Gastroesophageal sphincter (tissue), 4 donors: ENCODE measurements at regions not wholly inside any gene's neighbourhood (a gene's known extent, or its start where the extent isn't known, plus 50 kb on each side); places are given as distances from the start of the nearest gene placed in this dataset.

Experiments used
- ATAC-seq: fragments of 150-250 bp; one replicate; pipeline ENCODE4 v1.9.1; 2016; ENCODE audit warnings: mild to moderate bottlenecking, moderate library complexity
- H3K27ac ChIP-seq, 4 donors: fragments of 200-600 bp; sonication (generic) in 3 of 4; 1 replicate in 3 of 4; 2 replicates in 1 of 4; pipeline ENCODE4 v1.5.1; 2016 to 2019
- H3K27me3 ChIP-seq: fragments of 200-600 bp; sonication (generic); one replicate; pipeline ENCODE4 v1.5.1; 2019
- H3K36me3 ChIP-seq, 2 donors: fragments of 200-600 bp; sonication (generic); one replicate each; pipeline ENCODE4 v1.5.1; 2019; ENCODE audit warnings: control low read depth in 1 of 2
- H3K4me1 ChIP-seq, 3 donors: fragments of 200-600 bp; sonication (generic); 1 replicate in 2 of 3; 2 replicates in 1 of 3; pipeline ENCODE4 v1.5.1; 2016 to 2019; ENCODE audit warnings: control low read depth in 2 of 3
- H3K4me3 ChIP-seq, 2 donors: fragments of 200-600 bp; sonication (generic); one replicate each; pipeline ENCODE4 v1.5.1; 2019; ENCODE audit warnings: mild to moderate bottlenecking in 1 of 2, moderate library complexity in 1 of 2
- H3K9me3 ChIP-seq, 3 donors: fragments of 200-600 bp; sonication (generic); one replicate each; pipeline ENCODE4 v1.5.1; 2017 to 2019; ENCODE audit warnings: control low read depth in 2 of 3
- EP300 ChIP-seq: sonication (generic); formaldehyde crosslinking; IDR thresholded peaks from one replicate; pipeline ENCODE4 v1.6.1; 2017; ENCODE audit warnings: antibody characterized with exemption, mild to moderate bottlenecking
- POLR2A ChIP-seq, 2 donors: fragments of 450-650 bp; IDR thresholded peaks; one replicate each; pipeline ENCODE4 v1.6.1; 2017; ENCODE audit warnings: antibody characterized with exemption in 2 of 2, mild to moderate bottlenecking in 2 of 2, moderate library complexity in 1 of 2
- POLR2AphosphoS5 ChIP-seq: sonication (generic); formaldehyde crosslinking; IDR thresholded peaks from one replicate; pipeline ENCODE4 v1.6.1; 2017; ENCODE audit warnings: antibody characterized with exemption
- WGBS, 2 donors: methylation state at CpG; one replicate each; pipeline ENCODE4 v1.1.5; 2018; ENCODE audit warnings: low coverage in 1 of 2; 5-methylcytosine and 5-hydroxymethylcytosine counted together
- TF ChIP-seq, protein P1 (sequence below), 4 experiments: fragments of 200-600 bp in 2 of 4; fragments of 450-650 bp in 2 of 4; sonication (generic) in 1 of 4; IDR thresholded peaks; one replicate each; pipeline ENCODE4 v1.5.1; 2017 to 2019; ENCODE audit warnings: antibody characterized with exemption in 4 of 4, mild to moderate bottlenecking in 2 of 4, moderate library complexity in 2 of 4

DNA sequence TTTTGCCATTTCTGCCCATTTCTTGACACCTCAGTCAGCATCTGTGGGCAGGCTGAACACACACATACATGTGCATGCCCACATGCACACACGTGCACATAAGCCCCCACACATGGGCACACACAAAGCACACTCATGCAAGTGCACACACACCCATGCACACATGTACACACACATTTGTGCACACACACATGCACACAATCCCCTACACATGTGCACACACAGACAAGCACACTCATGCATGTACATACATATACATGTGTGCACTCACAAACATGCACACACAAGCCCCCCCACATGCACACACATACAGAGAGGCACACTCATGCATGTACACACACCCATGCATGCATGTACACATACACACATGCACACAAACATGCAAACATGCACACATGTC, 83.5 kb upstream of the ACTRT2 start:
- TF ChIP-seq POLR2AphosphoS5 (no peak), EP300 (no peak), POLR2A (IDR thresholded peaks at IDR 0.05) (no peak)
- TF ChIP-seq, protein P1, sequence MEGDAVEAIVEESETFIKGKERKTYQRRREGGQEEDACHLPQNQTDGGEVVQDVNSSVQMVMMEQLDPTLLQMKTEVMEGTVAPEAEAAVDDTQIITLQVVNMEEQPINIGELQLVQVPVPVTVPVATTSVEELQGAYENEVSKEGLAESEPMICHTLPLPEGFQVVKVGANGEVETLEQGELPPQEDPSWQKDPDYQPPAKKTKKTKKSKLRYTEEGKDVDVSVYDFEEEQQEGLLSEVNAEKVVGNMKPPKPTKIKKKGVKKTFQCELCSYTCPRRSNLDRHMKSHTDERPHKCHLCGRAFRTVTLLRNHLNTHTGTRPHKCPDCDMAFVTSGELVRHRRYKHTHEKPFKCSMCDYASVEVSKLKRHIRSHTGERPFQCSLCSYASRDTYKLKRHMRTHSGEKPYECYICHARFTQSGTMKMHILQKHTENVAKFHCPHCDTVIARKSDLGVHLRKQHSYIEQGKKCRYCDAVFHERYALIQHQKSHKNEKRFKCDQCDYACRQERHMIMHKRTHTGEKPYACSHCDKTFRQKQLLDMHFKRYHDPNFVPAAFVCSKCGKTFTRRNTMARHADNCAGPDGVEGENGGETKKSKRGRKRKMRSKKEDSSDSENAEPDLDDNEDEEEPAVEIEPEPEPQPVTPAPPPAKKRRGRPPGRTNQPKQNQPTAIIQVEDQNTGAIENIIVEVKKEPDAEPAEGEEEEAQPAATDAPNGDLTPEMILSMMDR (IDR thresholded peaks at IDR 0.05), result no peak
- no peaks in the 10 kb centered on the region for H3K4me1 ChIP-seq
- H3K27me3 ChIP-seq, result peaks cover 64% of the 10 kb centered on the region
- H3K4me3 ChIP-seq, result no peak overlapping the region
- no peak overlapping the region for H3K27ac ChIP-seq
- peaks cover 0 to 34% (median 0%) of the 10 kb centered on the region in 3 donors for H3K9me3 ChIP-seq
- WGBS, 2 donors, result 60 to 80% methylated on average over 1 of the region's 1 CpG
- H3K36me3 ChIP-seq, result no peaks in the 10 kb centered on the region
- ATAC-seq, result no peak

DNA sequence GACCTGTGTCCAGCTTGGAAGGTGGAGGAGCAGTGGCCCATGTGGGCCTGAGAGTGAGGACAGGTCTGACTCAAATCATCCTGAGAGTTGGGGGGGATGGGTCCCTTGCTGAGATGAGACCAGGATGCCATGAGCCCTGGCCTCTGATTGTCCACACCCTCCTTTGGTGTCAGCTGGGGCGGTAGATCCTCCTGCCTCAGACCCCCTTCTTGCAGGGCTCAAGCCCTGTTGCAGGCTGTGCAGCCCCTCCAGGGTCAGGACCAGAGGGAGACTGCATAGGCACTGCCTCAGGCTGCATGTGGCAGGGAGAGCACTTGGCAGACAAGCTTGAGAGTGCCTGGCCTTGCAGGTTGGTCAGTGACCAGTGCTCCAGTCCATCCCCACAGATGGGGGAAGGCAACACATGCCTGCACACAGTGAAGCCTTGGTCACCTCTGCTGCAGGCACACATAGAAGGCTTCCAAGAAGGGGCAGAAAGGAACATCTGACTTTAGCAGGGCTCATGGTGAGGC, 82.2 kb upstream of the ACTRT2 start:
- ATAC-seq, result no peak
- no CpG with 5 or more reads among the region's 1 CpG for WGBS, 2 donors
- H3K4me3 ChIP-seq, result no peak overlapping the region
- peaks cover 64% of the 10 kb centered on the region for H3K27me3 ChIP-seq
- H3K4me1 ChIP-seq, result no peaks in the 10 kb centered on the region
- H3K27ac ChIP-seq, result no peak overlapping the region
- H3K36me3 ChIP-seq, result no peaks in the 10 kb centered on the region
- H3K9me3 ChIP-seq, result peaks cover 0 to 34% (median 0%) of the 10 kb centered on the region in 3 donors
- TF ChIP-seq, protein P1 (IDR thresholded peaks at IDR 0.05), result no peak
- TF ChIP-seq POLR2A (IDR thresholded peaks at IDR 0.05) (no peak), EP300 (no peak), POLR2AphosphoS5 (no peak)

DNA sequence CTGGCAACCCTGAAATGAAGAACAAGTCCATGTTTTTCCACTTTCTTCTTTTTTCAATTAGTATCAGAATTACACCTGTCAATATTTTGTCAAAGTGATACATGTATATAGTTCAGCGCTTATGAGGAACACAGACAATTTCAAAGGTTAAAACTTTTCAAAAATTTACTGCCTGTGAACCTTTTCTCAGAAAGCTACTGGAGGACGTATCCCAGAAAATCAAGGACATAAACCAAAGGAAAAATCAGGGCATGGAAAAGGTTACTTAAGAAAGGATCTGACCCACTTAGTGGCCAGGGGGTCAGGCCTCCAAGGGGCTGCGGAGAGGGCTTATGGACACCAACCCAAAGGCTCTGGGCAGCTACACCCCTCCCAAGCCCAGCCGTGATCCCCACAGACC, 81.1 kb upstream of the ACTRT2 start:
- WGBS, 2 donors, result 85 to 90% methylated on average over 3 of the region's 4 CpGs
- no peak for ATAC-seq
- H3K36me3 ChIP-seq, result no peaks in the 10 kb centered on the region

DNA sequence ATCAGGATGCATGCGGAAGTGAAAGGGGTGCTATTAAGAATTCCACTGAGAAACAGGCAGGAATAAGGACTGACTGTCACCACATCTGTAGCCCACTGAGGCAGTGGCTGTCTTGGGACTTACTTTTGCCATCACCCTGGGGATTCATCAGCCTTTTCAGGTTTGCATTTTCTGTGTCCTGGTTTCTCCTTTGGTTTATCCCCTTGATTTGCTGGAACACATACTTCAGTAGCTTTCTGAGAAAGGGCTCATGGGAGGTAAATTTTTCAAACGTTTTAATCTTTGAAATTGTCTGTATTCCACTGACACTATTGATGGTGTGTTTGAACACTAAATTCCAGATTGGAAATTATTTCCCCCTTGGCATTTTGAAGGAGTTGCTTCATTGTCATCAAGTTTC, 80.2 kb upstream of the ACTRT2 start:
- peaks cover 0 to 34% (median 0%) of the 10 kb centered on the region in 3 donors for H3K9me3 ChIP-seq
- ATAC-seq, result no peak
- H3K27me3 ChIP-seq, result peaks cover 54% of the 10 kb centered on the region
- no peaks in the 10 kb centered on the region for H3K4me1 ChIP-seq
- TF ChIP-seq POLR2AphosphoS5 (no peak), EP300 (no peak), POLR2A (IDR thresholded peaks at IDR 0.05) (no peak)
- TF ChIP-seq, protein P1 (IDR thresholded peaks at IDR 0.05), result no peak
- H3K36me3 ChIP-seq, result no peaks in the 10 kb centered on the region
- H3K27ac ChIP-seq, result no peak overlapping the region
- 67% methylated on average over 2 of the region's 2 CpGs; no CpG with 5 or more reads in 1 of the 2 donors for WGBS, 2 donors
- H3K4me3 ChIP-seq, result no peak overlapping the region

More for the DNA sequence above, 81.1 kb upstream of the ACTRT2 start:
- H3K4me1 ChIP-seq, result no peaks in the 10 kb centered on the region
- TF ChIP-seq, protein P1 (IDR thresholded peaks at IDR 0.05), result no peak
- no peak for TF ChIP-seq POLR2A (IDR thresholded peaks at IDR 0.05)
- no peak for TF ChIP-seq EP300
- TF ChIP-seq POLR2AphosphoS5, result no peak
- peaks cover 58% of the 10 kb centered on the region for H3K27me3 ChIP-seq
- no peak overlapping the region for H3K27ac ChIP-seq
- no peak overlapping the region for H3K4me3 ChIP-seq
- peaks cover 0 to 34% (median 0%) of the 10 kb centered on the region in 3 donors for H3K9me3 ChIP-seq

DNA sequence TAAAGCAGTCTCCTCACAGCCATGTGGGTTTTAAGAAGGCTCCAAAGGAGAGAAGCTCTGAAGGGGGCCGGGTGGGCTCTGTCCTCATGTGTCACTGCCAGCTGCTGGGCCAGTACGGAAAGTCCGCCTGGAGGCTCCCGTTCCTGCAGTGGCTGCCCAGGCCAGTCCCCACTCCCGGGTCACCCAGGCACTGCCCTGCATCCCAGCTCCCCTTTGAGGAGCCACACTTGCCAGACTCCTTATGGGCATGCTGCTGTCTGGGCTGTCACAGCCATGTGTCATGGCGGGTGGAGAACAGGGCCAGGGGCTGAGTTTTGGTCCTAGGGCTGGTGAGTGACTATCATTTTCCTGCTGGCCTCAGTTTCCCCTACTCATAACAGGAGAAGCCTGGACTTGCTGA, 79.4 kb upstream of the ACTRT2 start:
- Histone ChIP-seq H3K36me3 (no peaks in the 10 kb centered on the region), H3K27ac (no peak overlapping the region), H3K9me3 (peaks cover 0 to 34% (median 0%) of the 10 kb centered on the region in 3 donors), H3K4me3 (no peak overlapping the region), H3K27me3 (peaks cover 61% of the 10 kb centered on the region), H3K4me1 (no peaks in the 10 kb centered on the region)
- ATAC-seq, result no peak
- 80 to 100% methylated on average over 1 of the region's 6 CpGs for WGBS, 2 donors
- TF ChIP-seq EP300 (no peak), POLR2A (IDR thresholded peaks at IDR 0.05) (no peak), POLR2AphosphoS5 (no peak)
- TF ChIP-seq, protein P1 (IDR thresholded peaks at IDR 0.05), result no peak
